Calu3 (cell line): ENCODE measurements at regions not wholly inside any gene's neighbourhood (a gene's known extent, or its start where the extent isn't known, plus 50 kb on each side); places are given as distances from the start of the nearest gene placed in this dataset.
A peak's percentile ranks its signal among the peaks of the same experiment; 100 is the strongest.

Experiments used
- BruUV-seq: library from RNA; stranded (reverse); fragments of 400-500 nt; replicated peaks from 2 replicates; lab custom pipeline; 2021; lab: Mats Ljungman, UMichigan
- CTCF ChIA-PET: fragments of 300-600 bp; sonication (Branson Sonifier 250); formaldehyde crosslinking; loops from one replicate; lab custom pipeline; 2022; ENCODE audit warnings: antibody characterized with exemption; lab: Charles Lee
- DNase-seq: peaks from one replicate; pipeline ENCODE4 v3.0.0; 2022
- H3K27ac Mint-ChIP-seq: one replicate; pipeline ENCODE4 v1.8.0; 2022; ENCODE audit warnings: mixed read lengths; ENCODE audit not compliant: unreplicated experiment
- H3K27me3 Mint-ChIP-seq: one replicate; pipeline ENCODE4 v1.8.0; 2022; ENCODE audit warnings: mixed read lengths; ENCODE audit not compliant: unreplicated experiment
- H3K36me3 Mint-ChIP-seq: one replicate; pipeline ENCODE4 v1.8.0; 2022; ENCODE audit warnings: mild to moderate bottlenecking, moderate library complexity, mixed read lengths; ENCODE audit not compliant: insufficient read depth, unreplicated experiment
- H3K4me1 Mint-ChIP-seq: one replicate; pipeline ENCODE4 v1.8.0; 2022; ENCODE audit warnings: mild to moderate bottlenecking, low read depth, mixed read lengths; ENCODE audit not compliant: unreplicated experiment
- H3K4me3 Mint-ChIP-seq: one replicate; pipeline ENCODE4 v1.8.0; 2022; ENCODE audit warnings: mild to moderate bottlenecking, low read depth, moderate library complexity, mixed read lengths; ENCODE audit not compliant: unreplicated experiment
- H3K9me3 Mint-ChIP-seq: one replicate; pipeline ENCODE4 v1.8.0; 2022; ENCODE audit warnings: low read depth, mixed read lengths; ENCODE audit not compliant: unreplicated experiment
- intact Hi-C: fragments of 100-400 bp; cut with micrococcal nuclease; formaldehyde crosslinking; loops from one replicate; pipeline ENCODE4 v1.10.0; 2022; ENCODE audit not compliant: unreplicated experiment
- TF ChIP-seq, protein P1 (sequence below): fragments of 200-600 bp; IDR thresholded peaks from one replicate; pipeline ENCODE4 v1.8.0; 2022; ENCODE audit warnings: antibody characterized with exemption; ENCODE audit not compliant: unreplicated experiment

- intact Hi-C loops: no loop called here
- Mint-ChIP-seq H3K36me3 (no peaks in the 10 kb centered on the region), H3K4me1 (peaks cover 18% of the 10 kb centered on the region), H3K27me3 (no peaks in the 10 kb centered on the region), H3K27ac (peak overlapping the region; percentile 25), H3K4me3 (no peak overlapping the region), H3K9me3 (peaks cover under 1% of the 10 kb centered on the region)
- BruUV-seq: no TSS peak
- CTCF ChIA-PET: no interaction called here
- DNase-seq: no peak
- TF ChIP-seq, protein P1, sequence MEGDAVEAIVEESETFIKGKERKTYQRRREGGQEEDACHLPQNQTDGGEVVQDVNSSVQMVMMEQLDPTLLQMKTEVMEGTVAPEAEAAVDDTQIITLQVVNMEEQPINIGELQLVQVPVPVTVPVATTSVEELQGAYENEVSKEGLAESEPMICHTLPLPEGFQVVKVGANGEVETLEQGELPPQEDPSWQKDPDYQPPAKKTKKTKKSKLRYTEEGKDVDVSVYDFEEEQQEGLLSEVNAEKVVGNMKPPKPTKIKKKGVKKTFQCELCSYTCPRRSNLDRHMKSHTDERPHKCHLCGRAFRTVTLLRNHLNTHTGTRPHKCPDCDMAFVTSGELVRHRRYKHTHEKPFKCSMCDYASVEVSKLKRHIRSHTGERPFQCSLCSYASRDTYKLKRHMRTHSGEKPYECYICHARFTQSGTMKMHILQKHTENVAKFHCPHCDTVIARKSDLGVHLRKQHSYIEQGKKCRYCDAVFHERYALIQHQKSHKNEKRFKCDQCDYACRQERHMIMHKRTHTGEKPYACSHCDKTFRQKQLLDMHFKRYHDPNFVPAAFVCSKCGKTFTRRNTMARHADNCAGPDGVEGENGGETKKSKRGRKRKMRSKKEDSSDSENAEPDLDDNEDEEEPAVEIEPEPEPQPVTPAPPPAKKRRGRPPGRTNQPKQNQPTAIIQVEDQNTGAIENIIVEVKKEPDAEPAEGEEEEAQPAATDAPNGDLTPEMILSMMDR: no peak
Observed at GRCh38 chr7:116324582-116324981, 114.2 kb downstream of the TES start.

DNA sequence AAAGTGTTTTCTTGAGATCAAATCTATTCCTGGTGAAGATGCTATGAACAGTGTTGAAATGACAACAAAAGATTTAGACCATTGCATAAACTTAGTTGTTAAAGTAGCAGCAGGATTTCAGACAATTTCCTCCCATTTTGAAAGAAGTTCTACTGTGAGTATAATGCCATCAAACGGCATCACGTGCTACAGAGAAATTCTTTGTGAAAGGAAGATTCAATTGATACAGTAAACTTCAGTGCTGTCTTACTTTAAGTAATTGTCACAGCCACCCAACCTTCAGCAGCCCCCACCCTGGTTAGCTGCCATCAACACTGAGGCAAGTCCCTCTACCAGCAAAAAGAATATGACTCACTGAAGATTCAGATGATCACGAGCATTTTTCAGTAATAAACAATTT, 115.2 kb downstream of the TES start:
- BruUV-seq: no TSS peak

DNA sequence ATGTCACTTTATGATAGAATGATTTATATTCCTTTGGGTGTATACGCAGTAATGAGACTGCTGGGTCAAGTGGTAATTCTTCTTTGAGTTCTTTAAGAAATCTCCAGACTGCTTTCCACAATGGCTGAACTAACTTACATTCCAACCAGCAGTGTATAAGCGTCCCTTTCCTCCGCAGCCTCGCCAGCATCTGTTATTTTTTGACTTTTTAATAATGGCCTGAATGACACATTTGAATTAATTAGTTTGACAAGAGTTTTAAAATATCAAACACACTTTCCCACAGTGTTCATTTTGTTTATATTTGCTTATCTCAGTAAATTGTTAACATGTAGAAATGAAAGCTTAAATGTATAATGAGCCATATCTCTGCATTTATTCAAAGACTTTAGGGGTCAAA, 116.8 kb downstream of the TES start:
- no peaks in the 10 kb centered on the region for H3K36me3 Mint-ChIP-seq
- H3K9me3 Mint-ChIP-seq: no peaks in the 10 kb centered on the region
- intact Hi-C loops: no loop called here
- peaks cover 18% of the 10 kb centered on the region for H3K4me1 Mint-ChIP-seq
- no TSS peak for BruUV-seq
- no peak overlapping the region for H3K27ac Mint-ChIP-seq
- no peaks in the 10 kb centered on the region for H3K27me3 Mint-ChIP-seq
- no peak for DNase-seq
- TF ChIP-seq, protein P1: no peak
- CTCF ChIA-PET: no interaction called here
- no peak overlapping the region for H3K4me3 Mint-ChIP-seq

More for the DNA sequence above, 115.2 kb downstream of the TES start:
- Mint-ChIP-seq H3K4me3 (no peak overlapping the region), H3K27me3 (no peaks in the 10 kb centered on the region), H3K36me3 (no peaks in the 10 kb centered on the region), H3K9me3 (no peaks in the 10 kb centered on the region), H3K4me1 (peaks cover 18% of the 10 kb centered on the region), H3K27ac (no peak overlapping the region)
- CTCF ChIA-PET: no interaction called here
- DNase-seq: no peak
- TF ChIP-seq, protein P1: no peak
- intact Hi-C loops: no loop called here

- no TSS peak for BruUV-seq
- DNase-seq: no peak
- TF ChIP-seq, protein P1: no peak
- CTCF ChIA-PET: no interaction called here
- no peaks in the 10 kb centered on the region for H3K27me3 Mint-ChIP-seq
- no peaks in the 10 kb centered on the region for H3K9me3 Mint-ChIP-seq
- no peak overlapping the region for H3K27ac Mint-ChIP-seq
- intact Hi-C loops: no loop called here
- H3K4me3 Mint-ChIP-seq: no peak overlapping the region
- peaks cover 12% of the 10 kb centered on the region for H3K4me1 Mint-ChIP-seq
- no peaks in the 10 kb centered on the region for H3K36me3 Mint-ChIP-seq
Observed at GRCh38 chr7:116327752-116328151, 117.4 kb downstream of the TES start.

GRCh38 chr7:116328161-116328560, 117.8 kb downstream of the TES start:
- H3K27ac Mint-ChIP-seq: no peak overlapping the region
- H3K36me3 Mint-ChIP-seq: no peaks in the 10 kb centered on the region
- H3K4me3 Mint-ChIP-seq: no peak overlapping the region
- H3K9me3 Mint-ChIP-seq: no peaks in the 10 kb centered on the region
- H3K27me3 Mint-ChIP-seq: no peaks in the 10 kb centered on the region
- no TSS peak for BruUV-seq
- TF ChIP-seq, protein P1: no peak
- CTCF ChIA-PET: no interaction called here
- peaks cover 8% of the 10 kb centered on the region for H3K4me1 Mint-ChIP-seq
- intact Hi-C loops: no loop called here
- no peak for DNase-seq
